HG03520 (cell line): ENCODE measurements at regions not wholly inside any gene's neighbourhood (a gene's known extent, or its start where the extent isn't known, plus 50 kb on each side); places are given as distances from the start of the nearest gene placed in this dataset.

Experiments
- ATAC-seq: cut with Tn5 transposase; IDR thresholded peaks from one replicate; pipeline ENCODE4 v1.9.1; 2021; ENCODE audit warnings: mild to moderate bottlenecking, moderate library complexity; ENCODE audit not compliant: unreplicated experiment

- ATAC-seq: no peak
Observed at GRCh38 chr1:221637641-221638041, 104.2 kb downstream of the DUSP10 start.

- no peak for ATAC-seq
Observed at GRCh38 chr1:221638595-221638994, 103.3 kb downstream of the DUSP10 start.

GRCh38 chr1:221641811-221642210 is 100.1 kb downstream of the DUSP10 start:
- no peak for ATAC-seq

- ATAC-seq: no peak
Observed at GRCh38 chr1:221643404-221644144, 98.3 kb downstream of the DUSP10 start.

GRCh38 chr1:221644145-221644448 is 97.8 kb downstream of the DUSP10 start:
- no peak for ATAC-seq

GRCh38 chr1:221644663-221645258 is 97.1 kb downstream of the DUSP10 start:
- ATAC-seq: no peak

- ATAC-seq: no peak
Observed at GRCh38 chr1:221648201-221648600, 93.7 kb downstream of the DUSP10 start.
